ENCODE measurements at regions not wholly inside any gene's neighbourhood (a gene's known extent, or its start where the extent isn't known, plus 50 kb on each side); places are given as distances from the start of the nearest gene placed in this dataset.

DNA sequence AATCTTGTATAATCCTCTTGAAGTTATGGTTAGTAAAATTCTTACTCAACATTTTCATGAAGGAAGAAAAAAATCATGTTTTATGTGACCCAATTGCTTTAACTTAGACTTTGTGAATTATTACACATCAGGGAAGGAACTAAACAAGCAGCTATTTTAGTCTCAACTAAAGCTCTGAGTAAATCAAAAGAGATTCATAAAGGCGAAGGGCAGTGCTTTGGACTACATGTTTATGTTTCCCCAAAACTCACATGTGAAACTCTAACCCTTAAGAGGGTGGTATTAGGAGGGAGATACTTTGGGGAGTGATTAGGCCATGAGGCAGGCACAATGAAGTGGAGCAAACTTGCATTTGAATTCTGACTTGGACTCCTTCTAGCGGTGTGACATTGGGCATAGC, 283.7 kb upstream of the POU3F3 start:
- TF ChIP-seq, protein P1, sequence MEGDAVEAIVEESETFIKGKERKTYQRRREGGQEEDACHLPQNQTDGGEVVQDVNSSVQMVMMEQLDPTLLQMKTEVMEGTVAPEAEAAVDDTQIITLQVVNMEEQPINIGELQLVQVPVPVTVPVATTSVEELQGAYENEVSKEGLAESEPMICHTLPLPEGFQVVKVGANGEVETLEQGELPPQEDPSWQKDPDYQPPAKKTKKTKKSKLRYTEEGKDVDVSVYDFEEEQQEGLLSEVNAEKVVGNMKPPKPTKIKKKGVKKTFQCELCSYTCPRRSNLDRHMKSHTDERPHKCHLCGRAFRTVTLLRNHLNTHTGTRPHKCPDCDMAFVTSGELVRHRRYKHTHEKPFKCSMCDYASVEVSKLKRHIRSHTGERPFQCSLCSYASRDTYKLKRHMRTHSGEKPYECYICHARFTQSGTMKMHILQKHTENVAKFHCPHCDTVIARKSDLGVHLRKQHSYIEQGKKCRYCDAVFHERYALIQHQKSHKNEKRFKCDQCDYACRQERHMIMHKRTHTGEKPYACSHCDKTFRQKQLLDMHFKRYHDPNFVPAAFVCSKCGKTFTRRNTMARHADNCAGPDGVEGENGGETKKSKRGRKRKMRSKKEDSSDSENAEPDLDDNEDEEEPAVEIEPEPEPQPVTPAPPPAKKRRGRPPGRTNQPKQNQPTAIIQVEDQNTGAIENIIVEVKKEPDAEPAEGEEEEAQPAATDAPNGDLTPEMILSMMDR (tag by site-specific recombination; IDR thresholded peaks at IDR 0.05), result no peak
- TF ChIP-seq ZNF114 (tag by site-specific recombination; IDR thresholded peaks at IDR 0.05), result no peak
